Esophagus squamous epithelium (tissue), 4 donors: ENCODE measurements at regions not wholly inside any gene's neighbourhood (a gene's known extent, or its start where the extent isn't known, plus 50 kb on each side); places are given as distances from the start of the nearest gene placed in this dataset.

Source experiments
- CTCF ChIP-seq, 6 experiments: fragments of 450-650 bp in 4 of 6; fragments of 200-600 bp in 2 of 6; sonication (generic) in 2 of 6; IDR thresholded peaks; one replicate each; pipeline ENCODE4 v1.5.1; 2016 to 2019; ENCODE audit warnings: antibody characterized with exemption in 6 of 6, mild to moderate bottlenecking in 4 of 6, moderate library complexity in 4 of 6
- POLR2A ChIP-seq, 4 donors: fragments of 450-650 bp; IDR thresholded peaks; one replicate each; pipeline ENCODE4 v1.6.1; 2017; ENCODE audit warnings: antibody characterized with exemption in 4 of 4, mild to moderate bottlenecking in 4 of 4, moderate library complexity in 3 of 4

GRCh38 chr17:79535728-79536025 is 75.2 kb downstream of the RBFOX3 start:
- TF ChIP-seq CTCF (IDR thresholded peaks at IDR 0.05) (no peak), POLR2A (IDR thresholded peaks at IDR 0.05) (no peak)
